ENCODE measurements at regions not wholly inside any gene's neighbourhood (a gene's known extent, or its start where the extent isn't known, plus 50 kb on each side); places are given as distances from the start of the nearest gene placed in this dataset.

DNA sequence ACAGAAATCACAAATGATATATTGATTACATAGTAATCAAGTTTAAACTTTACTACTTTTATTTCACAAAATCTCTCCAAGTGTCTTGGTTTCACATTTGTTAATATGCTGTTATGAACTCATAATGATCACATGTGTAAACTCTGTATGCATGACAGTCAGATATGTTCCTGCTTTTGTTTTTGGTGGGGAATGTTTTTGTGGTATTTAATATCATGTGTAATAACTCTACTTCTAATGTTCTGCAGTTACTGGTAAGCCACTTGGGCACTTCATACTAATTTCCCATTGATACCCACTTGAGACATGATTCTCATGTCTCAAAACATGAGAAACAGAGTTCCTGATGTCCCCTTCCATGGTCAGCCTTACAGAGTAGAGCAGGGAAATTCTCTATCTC lies 109.1 kb upstream of the INHBA start:
- TF ChIP-seq CTCF (IDR thresholded peaks at IDR 0.05), result no peak
- no peak overlapping the region for H3K27ac ChIP-seq
- ATAC-seq, result no peak

DNA sequence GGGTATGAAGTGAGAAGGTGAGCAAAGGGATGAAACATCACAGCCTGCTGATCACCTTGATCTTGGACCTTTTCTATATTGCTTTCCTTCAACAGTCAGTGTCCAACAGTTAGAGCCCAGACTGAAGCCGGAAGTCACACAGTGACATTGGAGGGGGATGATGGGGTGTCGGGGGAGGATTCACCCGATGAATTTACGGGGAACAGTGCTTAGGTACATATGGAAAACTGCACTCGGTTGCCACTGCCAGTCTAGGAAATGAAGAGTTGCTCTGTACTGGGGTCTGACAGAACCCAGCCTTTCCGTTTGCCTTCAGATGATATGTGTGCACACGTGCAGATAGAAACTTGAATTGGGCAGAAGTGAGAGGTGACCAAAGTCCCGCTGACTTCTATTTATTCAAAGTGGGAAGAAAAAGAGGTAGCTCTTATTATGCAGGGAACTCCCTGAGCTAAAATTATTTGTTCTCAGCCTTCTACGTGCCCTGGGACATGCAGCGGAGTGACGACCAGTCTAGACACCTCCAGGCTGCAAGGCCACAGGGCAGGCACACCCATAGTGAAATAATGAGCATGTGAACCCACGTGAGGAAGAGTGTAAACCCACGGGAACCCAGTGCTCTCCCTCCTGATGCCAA lies 107.2 kb upstream of the INHBA start:
- Histone ChIP-seq H3K4me3 (no peak overlapping the region), H3K36me3 (no peaks in the 10 kb centered on the region), H3K27me3 (ENCODE audit: low read depth) (no peaks in the 10 kb centered on the region), H3K4me1 (no peaks in the 10 kb centered on the region), H3K9me3 (no peaks in the 10 kb centered on the region), H3K27ac (peak overlapping the region; percentile 49)
- DNase-seq (peak; percentile 73), ATAC-seq (peak; percentile 80 to 92)
- TF ChIP-seq CTCF (IDR thresholded peaks at IDR 0.05), result no peak
- intact Hi-C loops (cut with DNase I), result no loop called here

More for the DNA sequence above, 109.1 kb upstream of the INHBA start:
- Histone ChIP-seq H3K27me3 (ENCODE audit: low read depth) (no peaks in the 10 kb centered on the region), H3K9me3 (no peaks in the 10 kb centered on the region), H3K4me3 (no peak overlapping the region), H3K4me1 (no peaks in the 10 kb centered on the region), H3K36me3 (no peaks in the 10 kb centered on the region)
- no peak for DNase-seq
- intact Hi-C loops (cut with DNase I), result no loop called here

DNA sequence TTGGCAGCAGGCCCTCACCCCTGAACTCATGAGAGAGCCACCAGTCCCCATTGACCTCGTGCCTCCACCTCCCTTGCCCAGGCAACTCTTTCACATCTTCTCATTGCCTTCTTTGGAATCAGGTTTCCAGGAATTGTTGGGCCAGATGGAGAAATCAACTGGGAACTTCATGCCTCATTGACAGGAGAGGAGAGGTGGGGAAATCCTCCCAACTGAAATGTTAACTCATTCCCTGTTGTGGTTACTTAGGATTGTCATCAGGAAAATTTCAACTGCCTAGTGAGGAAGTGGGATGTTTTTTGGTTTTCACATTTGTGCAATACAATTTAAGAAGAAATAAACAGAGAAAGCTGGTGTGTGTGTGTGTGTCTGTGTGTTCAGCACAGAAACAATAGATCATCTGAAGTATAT lies 106.6 kb upstream of the INHBA start:
- no peak overlapping the region for H3K4me3 ChIP-seq
- H3K27me3 ChIP-seq (ENCODE audit: low read depth), result no peaks in the 10 kb centered on the region
- H3K9me3 ChIP-seq, result no peaks in the 10 kb centered on the region
- peak; percentile 52 to 58 for ATAC-seq
- H3K27ac ChIP-seq, result peak overlapping the region; percentile 49
- intact Hi-C loops (cut with DNase I), result no loop called here
- TF ChIP-seq CTCF (IDR thresholded peaks at IDR 0.05), result no peak
- peak; percentile 54 for DNase-seq
- no peaks in the 10 kb centered on the region for H3K36me3 ChIP-seq
- H3K4me1 ChIP-seq, result no peaks in the 10 kb centered on the region

DNA sequence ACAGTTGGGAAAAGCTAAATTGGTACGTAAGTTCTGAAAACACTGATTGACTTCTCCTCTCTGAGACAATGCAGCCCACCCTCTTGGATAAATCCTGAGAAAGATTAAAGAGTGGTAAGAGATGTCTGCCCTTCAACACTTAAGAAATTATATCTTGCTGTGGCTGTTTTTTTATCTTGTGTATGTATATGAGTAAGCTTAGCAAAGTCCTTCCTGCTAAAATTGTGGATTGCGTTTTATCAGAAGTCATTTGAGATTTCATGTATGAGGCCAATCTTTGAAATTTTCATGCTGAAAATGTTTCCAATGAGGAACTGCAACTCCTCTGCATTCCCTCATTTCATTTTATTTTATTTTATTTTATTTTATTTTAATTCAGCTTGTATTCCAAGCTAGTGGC lies 106.2 kb upstream of the INHBA start:
- intact Hi-C loops (cut with DNase I), result no loop called here
- TF ChIP-seq CTCF (IDR thresholded peaks at IDR 0.05), result no peak
- no peak for DNase-seq
- Histone ChIP-seq H3K36me3 (no peaks in the 10 kb centered on the region), H3K4me3 (no peak overlapping the region), H3K4me1 (no peaks in the 10 kb centered on the region), H3K27me3 (ENCODE audit: low read depth) (no peaks in the 10 kb centered on the region), H3K9me3 (no peaks in the 10 kb centered on the region), H3K27ac (no peak overlapping the region)
- ATAC-seq, result peak in 1 of 2 donors; percentile 28

DNA sequence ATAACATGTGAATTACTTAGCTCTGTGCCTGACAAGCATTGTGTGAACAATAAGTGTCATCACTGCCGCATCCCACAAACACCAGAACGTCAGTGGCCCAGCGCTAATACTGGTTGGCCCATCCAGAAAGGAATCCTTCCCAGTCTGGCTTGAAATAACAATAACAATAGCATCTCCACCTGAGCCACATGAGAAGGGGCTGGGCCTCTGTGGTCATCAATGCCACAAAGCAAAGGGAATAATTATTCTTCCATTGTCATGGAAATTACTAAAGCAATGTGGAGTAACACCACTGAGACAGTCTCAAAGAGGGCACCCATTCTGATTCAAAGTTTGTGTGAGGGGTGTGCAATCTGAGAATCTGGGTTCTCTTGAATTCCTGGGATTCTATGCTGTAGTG lies 105.7 kb upstream of the INHBA start:
- Histone ChIP-seq H3K27me3 (ENCODE audit: low read depth) (no peaks in the 10 kb centered on the region), H3K4me1 (no peaks in the 10 kb centered on the region), H3K4me3 (no peak overlapping the region), H3K36me3 (no peaks in the 10 kb centered on the region), H3K27ac (no peak overlapping the region), H3K9me3 (no peaks in the 10 kb centered on the region)
- no peak for TF ChIP-seq CTCF (IDR thresholded peaks at IDR 0.05)
- no peak for ATAC-seq
- no peak for DNase-seq
- intact Hi-C loops (cut with DNase I), result no loop called here
